Activated B cell treated with CpG ODN at 0.5 μM for 24 hours (primary cell): ENCODE measurements at regions not wholly inside any gene's neighbourhood (a gene's known extent, or its start where the extent isn't known, plus 50 kb on each side); places are given as distances from the start of the nearest gene placed in this dataset.

Source experiments
- ATAC-seq: fragments of 200-7000 bp; cut with Tn5 transposase; one replicate; pipeline ENCODE4 v1.10.0; 2021; ENCODE audit warnings: low read depth, mild to moderate bottlenecking, moderate library complexity
- CTCF ChIA-PET: fragments of 350-600 bp; sonication (Branson Sonifier 250); formaldehyde crosslinking; loops from one replicate; lab custom pipeline; 2021; ENCODE audit warnings: antibody characterized with exemption; lab: Charles Lee
- POLR2A ChIA-PET: fragments of 350-600 bp; sonication (Branson Sonifier 250); formaldehyde crosslinking; loops from one replicate; lab custom pipeline; 2021; ENCODE audit warnings: antibody characterized with exemption; lab: Charles Lee
- DNase-seq: peaks from one replicate; pipeline ENCODE4 v3.0.0; 2022
- H3K27ac Mint-ChIP-seq: one replicate; pipeline ENCODE4 v1.8.0; 2020; ENCODE audit warnings: mixed read lengths
- H3K27me3 Mint-ChIP-seq: one replicate; pipeline ENCODE4 v1.8.0; 2021; ENCODE audit warnings: mixed read lengths
- H3K36me3 Mint-ChIP-seq: one replicate; pipeline ENCODE4 v1.8.0; 2021; ENCODE audit warnings: low read depth, mixed read lengths
- H3K4me1 Mint-ChIP-seq: one replicate; pipeline ENCODE4 v1.8.0; 2021; ENCODE audit warnings: mixed read lengths
- H3K4me3 Mint-ChIP-seq: one replicate; pipeline ENCODE4 v1.8.0; 2020; ENCODE audit warnings: mild to moderate bottlenecking, mixed read lengths
- H3K9me3 Mint-ChIP-seq: one replicate; pipeline ENCODE4 v1.8.0; 2020; ENCODE audit warnings: mixed read lengths
- CTCF ChIP-seq: fragments of 200-600 bp; IDR thresholded peaks from one replicate; pipeline ENCODE4 v1.8.0; 2022; ENCODE audit warnings: antibody characterized with exemption, mild to moderate bottlenecking
- intact Hi-C: fragments of 100-400 bp; cut with micrococcal nuclease; formaldehyde crosslinking; loops from one replicate; pipeline ENCODE4 v1.15.1; 2024

- TF ChIP-seq CTCF, result no peak
- intact Hi-C loops, result no loop called here
- CTCF ChIA-PET, result no interaction called here
- Mint-ChIP-seq H3K4me3 (no peak overlapping the region), H3K36me3 (no peaks in the 10 kb centered on the region), H3K4me1 (no peaks in the 10 kb centered on the region), H3K9me3 (peaks cover 5% of the 10 kb centered on the region), H3K27ac (no peak overlapping the region), H3K27me3 (no peaks in the 10 kb centered on the region)
- POLR2A ChIA-PET, result no interaction called here
- DNase-seq, result no peak
- ATAC-seq, result no peak
Measured at GRCh38 chr2:65939687-65940086, 495.2 kb upstream of the MEIS1 start.

GRCh38 chr2:65937379-65938160 lies 497.4 kb upstream of the MEIS1 start:
- H3K4me1 Mint-ChIP-seq, result no peaks in the 10 kb centered on the region
- ChIA-PET POLR2A (no interaction called here), CTCF (no interaction called here)
- intact Hi-C loops, result no loop called here
- ATAC-seq (no peak), DNase-seq (no peak)
- no peaks in the 10 kb centered on the region for H3K36me3 Mint-ChIP-seq
- TF ChIP-seq CTCF, result no peak
- H3K9me3 Mint-ChIP-seq, result no peaks in the 10 kb centered on the region
- H3K27ac Mint-ChIP-seq, result no peak overlapping the region
- H3K27me3 Mint-ChIP-seq, result peaks cover 2% of the 10 kb centered on the region
- no peak overlapping the region for H3K4me3 Mint-ChIP-seq

- Mint-ChIP-seq H3K9me3 (no peaks in the 10 kb centered on the region), H3K27me3 (peaks cover 2% of the 10 kb centered on the region), H3K4me3 (no peak overlapping the region), H3K36me3 (no peaks in the 10 kb centered on the region), H3K27ac (no peak overlapping the region), H3K4me1 (no peaks in the 10 kb centered on the region)
- intact Hi-C loops, result no loop called here
- ATAC-seq (no peak), DNase-seq (no peak)
- ChIA-PET CTCF (no interaction called here), POLR2A (no interaction called here)
- TF ChIP-seq CTCF, result no peak
Measured at GRCh38 chr2:65934992-65935629, 499.8 kb upstream of the MEIS1 start.

GRCh38 chr2:65932571-65932970 lies 500.2 kb upstream of the SPRED2 start:
- Mint-ChIP-seq H3K27ac (no peak overlapping the region), H3K4me3 (no peak overlapping the region), H3K36me3 (no peaks in the 10 kb centered on the region), H3K9me3 (no peaks in the 10 kb centered on the region), H3K27me3 (peaks cover 2% of the 10 kb centered on the region), H3K4me1 (no peaks in the 10 kb centered on the region)
- intact Hi-C loops, result no loop called here
- no peak for TF ChIP-seq CTCF
- ChIA-PET POLR2A (no interaction called here), CTCF (no interaction called here)
- no peak for ATAC-seq
- DNase-seq, result no peak

GRCh38 chr2:65931056-65931455 lies 498.7 kb upstream of the SPRED2 start:
- H3K9me3 Mint-ChIP-seq, result no peaks in the 10 kb centered on the region
- ATAC-seq (no peak), DNase-seq (no peak)
- no peaks in the 10 kb centered on the region for H3K36me3 Mint-ChIP-seq
- ChIA-PET POLR2A (no interaction called here), CTCF (no interaction called here)
- intact Hi-C loops, result no loop called here
- no peak overlapping the region for H3K4me3 Mint-ChIP-seq
- H3K27me3 Mint-ChIP-seq, result peaks cover 2% of the 10 kb centered on the region
- H3K27ac Mint-ChIP-seq, result no peak overlapping the region
- TF ChIP-seq CTCF, result no peak
- H3K4me1 Mint-ChIP-seq, result no peaks in the 10 kb centered on the region
